Liver (tissue), 3 donors: ENCODE measurements at regions not wholly inside any gene's neighbourhood (a gene's known extent, or its start where the extent isn't known, plus 50 kb on each side); places are given as distances from the start of the nearest gene placed in this dataset.

Experiments
- RXRA ChIP-seq, 2 donors: IDR thresholded peaks; 2 replicates each; pipeline ENCODE4 v1.6.1; 2017 to 2018; ENCODE audit warnings: antibody characterized with exemption in 2 of 2, mild to moderate bottlenecking in 1 of 2
- YY1 ChIP-seq: IDR thresholded peaks from 2 replicates; pipeline ENCODE4 v1.6.1; 2016; ENCODE audit warnings: antibody characterized with exemption, mild to moderate bottlenecking
- TF ChIP-seq, protein P1 (sequence below): fragments of 150-350 bp; IDR thresholded peaks from 2 replicates; pipeline ENCODE4 v1.5.1; 2017; ENCODE audit warnings: improper control_type of control experiment, low read depth, low read length; ENCODE audit not compliant: missing input control
- donor health status: healthy.
- donor health status: healthy.

DNA sequence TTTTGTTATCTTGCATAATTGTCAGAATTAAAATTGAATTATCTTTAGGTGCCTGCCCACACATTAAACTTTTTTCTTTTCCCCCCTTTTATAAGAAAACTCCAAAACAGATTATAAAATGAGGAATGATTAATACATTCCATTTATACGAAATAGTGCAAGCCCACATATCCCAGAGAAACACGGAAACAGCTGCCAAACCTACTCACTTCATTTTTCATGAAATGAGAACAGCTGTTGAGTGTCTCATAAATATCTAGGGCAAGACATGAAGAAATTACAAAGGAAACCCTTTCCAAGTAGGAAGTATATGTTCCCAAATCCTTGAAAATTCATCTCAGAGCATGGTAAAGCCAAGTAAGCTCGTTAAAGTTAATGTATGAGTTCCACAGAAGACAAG is 459.4 kb upstream of the NMUR2 start:
- no peak for TF ChIP-seq RXRA (IDR thresholded peaks at IDR 0.05)
- TF ChIP-seq, protein P1, sequence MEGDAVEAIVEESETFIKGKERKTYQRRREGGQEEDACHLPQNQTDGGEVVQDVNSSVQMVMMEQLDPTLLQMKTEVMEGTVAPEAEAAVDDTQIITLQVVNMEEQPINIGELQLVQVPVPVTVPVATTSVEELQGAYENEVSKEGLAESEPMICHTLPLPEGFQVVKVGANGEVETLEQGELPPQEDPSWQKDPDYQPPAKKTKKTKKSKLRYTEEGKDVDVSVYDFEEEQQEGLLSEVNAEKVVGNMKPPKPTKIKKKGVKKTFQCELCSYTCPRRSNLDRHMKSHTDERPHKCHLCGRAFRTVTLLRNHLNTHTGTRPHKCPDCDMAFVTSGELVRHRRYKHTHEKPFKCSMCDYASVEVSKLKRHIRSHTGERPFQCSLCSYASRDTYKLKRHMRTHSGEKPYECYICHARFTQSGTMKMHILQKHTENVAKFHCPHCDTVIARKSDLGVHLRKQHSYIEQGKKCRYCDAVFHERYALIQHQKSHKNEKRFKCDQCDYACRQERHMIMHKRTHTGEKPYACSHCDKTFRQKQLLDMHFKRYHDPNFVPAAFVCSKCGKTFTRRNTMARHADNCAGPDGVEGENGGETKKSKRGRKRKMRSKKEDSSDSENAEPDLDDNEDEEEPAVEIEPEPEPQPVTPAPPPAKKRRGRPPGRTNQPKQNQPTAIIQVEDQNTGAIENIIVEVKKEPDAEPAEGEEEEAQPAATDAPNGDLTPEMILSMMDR, result no peak
- TF ChIP-seq YY1, result no peak
